PC-3 (cell line): ENCODE measurements at regions not wholly inside any gene's neighbourhood (a gene's known extent, or its start where the extent isn't known, plus 50 kb on each side); places are given as distances from the start of the nearest gene placed in this dataset.

Experiments used
- CTCF ChIP-seq: fragments of 300-600 bp; sonication (generic); conservative IDR thresholded peaks from 2 replicates; pipeline ENCODE4 v1.5.1; 2017; ENCODE audit warnings: antibody characterized with exemption, low read depth, mild to moderate bottlenecking, low read length
- EZH2 ChIP-seq: fragments of 300-600 bp; sonication (generic); IDR thresholded peaks from one replicate; pipeline ENCODE4 v1.6.1; 2017; ENCODE audit warnings: antibody characterized with exemption, mild to moderate bottlenecking, low read length; ENCODE audit not compliant: unreplicated experiment

GRCh38 chr16:86660623-86661022 is 82.3 kb downstream of the FOXL1 start:
- TF ChIP-seq CTCF: no peak
- TF ChIP-seq EZH2: no peak
